GM18909 (cell line): ENCODE measurements at regions not wholly inside any gene's neighbourhood (a gene's known extent, or its start where the extent isn't known, plus 50 kb on each side); places are given as distances from the start of the nearest gene placed in this dataset.
A peak's percentile ranks its signal among the peaks of the same experiment; 100 is the strongest.

Experiments used
- ATAC-seq: cut with Tn5 transposase; IDR thresholded peaks from one replicate; pipeline ENCODE4 v1.9.1; 2021; ENCODE audit warnings: mild to moderate bottlenecking; ENCODE audit not compliant: unreplicated experiment, poor library complexity

DNA sequence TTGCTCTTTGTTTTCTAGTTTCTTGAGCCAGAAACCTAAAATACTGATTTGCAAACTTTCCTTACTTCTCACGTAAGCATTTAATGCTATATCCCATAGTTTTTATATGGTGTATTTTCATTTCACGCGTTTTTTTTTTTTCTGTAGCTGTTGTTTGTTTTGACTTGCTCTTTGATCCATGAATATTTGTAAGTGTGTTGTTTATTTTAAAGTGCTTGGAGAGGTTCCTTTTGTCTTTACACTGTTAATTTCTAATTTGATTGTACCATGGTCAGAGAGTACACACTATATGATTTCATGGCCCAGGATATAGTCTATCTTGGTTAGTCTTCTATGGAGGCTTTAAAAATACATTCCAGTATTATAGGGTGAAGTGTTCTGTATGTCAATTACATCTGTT is 84.8 kb upstream of the RNF217 start:
- ATAC-seq, result no peak

DNA sequence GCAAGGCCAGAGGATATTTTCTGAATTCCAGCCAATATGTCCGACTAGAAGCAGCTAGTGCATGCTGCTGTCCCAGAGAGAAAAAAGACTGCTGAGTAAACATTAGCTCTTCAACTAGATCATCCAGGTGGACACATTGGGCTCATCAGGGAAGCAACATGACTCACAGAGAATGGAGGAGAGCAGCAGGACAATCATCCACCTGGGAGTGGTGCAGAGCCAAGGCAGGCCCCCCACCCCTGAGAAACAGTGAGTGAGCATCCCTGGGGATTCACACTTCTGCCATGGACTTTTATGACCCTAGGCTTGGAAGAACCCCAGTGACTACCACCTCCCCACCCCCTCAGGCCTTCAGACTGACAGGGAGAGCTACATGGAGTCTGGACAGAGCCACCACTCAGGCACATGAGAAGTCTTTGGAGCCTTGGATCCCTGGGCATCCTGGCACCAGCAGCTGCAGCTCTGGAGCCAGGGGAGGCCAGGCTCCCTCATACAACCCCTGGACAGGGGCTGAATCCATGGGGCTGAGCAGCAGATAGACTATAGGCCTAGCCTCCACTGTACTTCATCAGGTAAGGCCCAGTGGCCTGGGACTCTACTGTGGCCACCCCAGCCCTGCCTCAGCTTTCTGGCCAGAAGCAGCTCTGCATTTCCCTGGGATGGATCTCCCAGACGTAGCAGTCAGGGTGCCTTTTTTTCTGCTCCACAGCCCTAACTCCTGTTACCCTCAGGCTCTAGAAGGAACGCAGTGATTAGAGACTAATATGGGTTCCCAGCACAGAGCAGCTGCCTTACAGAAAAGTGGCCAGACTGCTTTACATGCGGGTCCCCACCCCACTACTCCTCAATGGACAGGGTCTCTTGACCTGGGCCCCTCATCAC is 82.9 kb upstream of the RNF217 start:
- no peak for ATAC-seq

DNA sequence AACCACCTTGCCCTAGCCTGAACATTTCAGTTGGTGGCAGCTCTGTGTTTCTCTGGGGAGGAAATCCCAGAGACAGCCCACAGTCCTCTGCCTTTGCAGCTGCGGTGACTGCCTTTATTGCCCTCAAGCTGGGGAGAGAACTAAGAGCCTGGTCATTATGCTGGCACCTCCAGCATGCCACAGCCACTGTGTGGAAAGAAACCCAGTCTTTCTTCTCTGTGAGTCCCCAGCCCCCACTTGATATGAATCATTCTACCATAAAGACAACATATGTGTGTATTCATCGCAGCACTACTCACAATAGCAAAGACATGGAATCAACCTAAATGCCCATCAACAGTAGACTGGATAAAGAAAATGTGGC is 82.3 kb upstream of the RNF217 start:
- no peak for ATAC-seq

DNA sequence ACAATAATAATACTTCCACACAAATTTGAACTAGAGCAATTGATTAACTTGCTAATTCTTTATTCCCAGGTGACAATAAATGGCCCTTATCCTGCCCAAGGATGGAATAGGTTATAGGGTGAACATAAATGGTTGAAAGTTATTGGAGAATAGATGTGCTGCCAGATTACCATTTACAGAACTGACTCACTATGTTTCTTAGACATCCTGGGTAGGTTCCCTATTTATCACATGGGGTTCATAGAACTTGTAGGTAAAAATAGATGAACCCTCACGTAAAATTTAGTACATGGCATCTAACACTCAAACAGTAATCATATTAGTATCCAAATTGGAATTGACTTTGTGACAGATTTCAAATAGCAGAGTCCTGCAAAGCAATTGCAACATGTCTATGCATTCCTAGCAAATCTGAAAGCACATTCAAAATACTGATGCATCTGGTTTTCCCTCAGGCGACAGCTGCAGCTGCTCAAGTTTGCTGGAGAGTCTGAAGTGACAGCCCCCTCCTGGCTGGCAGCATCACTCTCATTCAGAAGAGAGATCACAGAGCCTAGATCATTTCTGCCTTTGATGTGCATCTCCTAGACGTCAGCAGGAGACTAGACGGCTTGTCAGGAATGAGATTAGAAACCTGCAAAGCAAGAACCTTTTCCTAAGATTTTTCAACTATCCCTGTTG is 80.2 kb upstream of the RNF217 start:
- ATAC-seq, result peak; percentile 49

DNA sequence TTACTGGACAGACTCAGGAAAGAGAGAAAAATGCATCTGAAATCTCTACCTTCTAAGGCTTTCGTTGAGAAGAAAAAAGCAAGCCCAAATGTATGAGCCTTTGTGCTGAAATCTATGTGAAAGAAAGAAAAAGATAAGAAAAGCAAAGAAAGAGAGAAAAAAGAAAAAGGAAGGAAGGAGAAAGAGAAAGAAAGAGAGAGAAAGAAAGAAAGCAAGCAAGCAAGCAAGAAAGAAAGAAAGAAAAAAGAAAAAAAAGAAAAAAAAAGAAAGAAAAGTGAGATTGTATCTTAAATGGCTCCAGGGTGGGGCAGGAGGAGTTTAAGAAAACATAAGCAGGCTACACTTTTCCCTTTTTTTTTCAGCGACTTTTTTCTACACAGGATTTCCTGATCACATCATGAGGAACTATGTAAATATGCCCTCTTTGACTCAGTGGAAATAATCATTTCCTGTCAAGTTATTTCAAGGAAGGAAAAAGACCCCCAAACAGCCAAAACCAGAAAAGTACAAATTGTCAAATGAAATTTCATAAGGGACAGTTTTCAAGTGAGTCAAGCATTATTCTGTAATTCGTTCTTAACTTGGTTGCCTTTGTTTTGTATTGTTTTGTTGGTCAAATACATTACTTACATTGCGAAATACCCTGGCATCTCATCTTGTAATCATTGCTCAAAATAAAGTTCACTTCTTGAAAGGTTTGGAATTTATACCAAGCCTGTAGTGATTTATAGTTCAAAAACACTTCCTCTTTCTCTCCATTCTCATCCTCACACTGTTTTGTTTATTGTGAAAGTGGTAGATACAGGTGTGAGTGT is 79.5 kb upstream of the RNF217 start:
- no peak for ATAC-seq

DNA sequence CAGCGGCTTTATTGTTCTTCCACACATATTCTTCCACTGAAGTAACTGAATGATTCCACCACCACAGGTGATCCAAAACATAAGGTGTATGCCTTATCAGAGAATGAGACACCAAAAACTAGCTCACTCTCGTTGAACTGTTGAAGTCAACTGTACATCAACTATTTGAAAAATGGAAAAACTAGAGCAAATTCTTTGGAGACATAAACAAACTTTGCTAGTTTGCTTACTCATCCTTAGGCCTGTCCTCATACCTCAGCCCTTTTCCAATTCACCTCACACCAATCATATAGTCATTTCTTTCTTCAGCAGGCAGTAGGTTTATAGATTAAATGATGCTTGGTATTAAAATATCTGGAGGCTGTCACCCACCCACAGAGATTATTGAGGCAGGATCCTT is 77.1 kb upstream of the RNF217 start:
- ATAC-seq, result no peak

DNA sequence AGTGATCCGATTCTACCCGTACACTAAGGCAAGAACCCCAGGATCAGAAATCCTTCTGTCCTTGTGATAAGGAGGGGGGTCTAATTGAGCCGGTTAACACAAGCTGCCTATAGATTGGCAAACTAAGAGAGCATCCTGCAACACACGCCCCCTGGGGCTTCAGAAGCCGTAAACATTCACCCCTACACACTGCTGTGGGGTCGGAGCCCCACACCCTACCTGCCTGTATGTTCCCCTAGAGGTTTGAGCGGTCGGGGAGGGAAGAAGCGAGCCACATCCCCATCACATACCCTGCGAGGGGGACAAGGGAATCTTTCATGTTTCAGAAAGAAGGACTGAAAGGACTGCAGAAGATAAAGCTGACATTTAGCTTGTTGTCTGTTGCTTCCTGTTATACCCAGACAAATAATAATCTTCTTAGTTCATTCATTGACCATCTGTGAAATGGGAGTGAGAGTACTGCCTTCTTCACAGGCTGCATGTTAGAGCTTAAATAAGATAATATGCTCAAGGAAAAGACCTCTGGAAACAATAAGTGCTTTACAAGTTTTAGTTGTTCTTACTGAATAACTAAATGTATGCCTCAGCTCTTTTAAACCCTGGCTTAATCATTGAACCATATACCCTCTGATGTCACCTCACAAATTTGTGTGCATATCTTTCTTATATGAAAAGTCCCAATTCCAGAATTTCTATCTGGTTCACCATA is 74.2 kb upstream of the RNF217 start:
- peak; percentile 42 for ATAC-seq

DNA sequence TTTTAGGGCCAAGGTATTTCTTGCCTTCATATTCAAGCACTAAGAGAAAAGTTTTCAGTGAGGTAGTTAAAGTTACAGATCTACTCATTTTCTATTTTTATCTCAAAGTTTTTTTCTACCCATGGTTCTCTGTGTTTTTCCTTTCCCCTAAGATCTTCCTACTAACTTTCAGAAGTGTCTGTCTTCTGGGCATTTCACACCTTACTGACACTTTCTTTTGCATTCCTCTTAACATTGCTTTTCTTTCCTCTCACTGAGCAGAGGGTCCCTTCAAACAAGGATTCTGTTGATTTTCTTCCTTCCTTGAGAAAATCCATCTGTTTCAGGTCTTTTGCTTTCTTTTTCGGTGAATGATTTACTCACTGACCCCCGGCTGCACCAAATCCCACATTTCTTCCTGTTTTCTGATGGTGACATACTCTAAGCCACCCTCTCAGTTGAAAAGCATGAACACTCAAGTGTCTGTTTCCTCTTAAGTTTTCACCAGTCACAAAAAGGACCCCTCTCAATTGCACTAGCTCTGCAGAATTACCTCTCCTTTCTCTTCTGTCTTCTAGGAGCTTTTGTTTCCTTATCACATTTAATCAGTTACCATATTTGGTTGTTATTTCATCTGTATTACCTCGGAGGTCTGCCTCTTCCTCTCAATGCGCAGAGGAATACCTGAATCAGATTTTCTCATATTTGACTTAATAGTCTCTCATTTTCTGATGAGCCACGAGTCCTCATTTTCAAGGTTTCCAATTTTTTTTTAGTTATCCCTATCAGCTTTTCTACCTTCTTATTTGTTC is 73.5 kb upstream of the RNF217 start:
- ATAC-seq, result peak; percentile 69

DNA sequence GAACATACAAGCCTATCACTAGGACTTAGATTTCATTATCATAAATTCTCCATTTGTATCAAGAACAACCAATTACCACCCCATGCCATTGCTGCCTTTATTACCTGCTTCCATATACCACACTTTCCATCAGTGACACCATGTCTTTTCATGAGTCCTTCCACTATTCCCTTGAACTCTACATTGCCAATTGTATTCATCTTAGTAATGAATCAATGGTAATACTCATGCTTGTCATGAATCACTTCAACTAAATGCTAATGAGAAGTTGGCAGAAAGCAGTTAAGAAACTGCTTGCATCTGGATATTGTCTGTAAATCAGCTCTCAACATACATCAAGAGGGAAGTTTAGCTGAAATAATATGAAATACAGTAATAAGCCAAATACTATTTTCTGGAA is 61.2 kb upstream of the RNF217 start:
- ATAC-seq, result no peak

DNA sequence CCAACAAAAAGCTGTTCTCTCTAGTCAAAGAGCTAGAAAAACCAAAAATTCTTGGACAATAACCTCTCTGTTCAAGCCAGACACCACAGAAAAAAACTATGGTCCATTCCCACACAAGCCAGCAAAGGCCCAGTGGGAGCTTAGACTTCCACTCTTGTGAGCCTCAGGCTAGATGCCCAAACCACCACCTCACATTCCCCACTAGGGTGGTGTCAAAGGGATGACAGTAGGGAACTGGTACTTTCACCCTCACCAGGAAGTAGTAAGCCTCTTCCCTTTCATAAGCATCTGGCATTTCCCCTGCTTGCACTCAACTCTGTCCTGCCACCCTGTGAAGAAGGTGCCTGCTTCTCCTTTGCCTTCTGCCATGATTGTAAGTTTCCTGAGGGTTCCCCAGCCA is 58.4 kb upstream of the RNF217 start:
- no peak for ATAC-seq

DNA sequence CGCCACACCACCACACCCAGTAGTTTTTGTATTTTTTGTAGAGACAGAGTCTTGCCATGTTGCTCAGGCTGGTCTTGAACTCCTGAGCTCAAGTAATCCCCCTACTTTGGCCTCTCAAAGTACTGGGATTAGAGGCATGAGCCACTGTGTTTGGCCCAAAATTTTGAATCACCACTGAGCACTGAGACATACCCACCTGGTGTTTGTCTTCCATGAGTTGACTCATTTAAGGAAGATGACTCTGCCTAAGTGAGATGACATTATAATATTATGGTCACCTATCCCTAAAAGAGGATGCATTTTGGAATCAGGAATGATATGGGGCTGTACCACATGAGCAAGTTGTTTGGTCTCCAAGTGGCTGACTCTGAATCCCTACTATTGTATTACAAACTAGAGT is 54.6 kb upstream of the RNF217 start:
- ATAC-seq, result no peak
